ENCODE measurements at regions not wholly inside any gene's neighbourhood (a gene's known extent, or its start where the extent isn't known, plus 50 kb on each side); places are given as distances from the start of the nearest gene placed in this dataset.

GRCh38 chr6:79392094-79392493 lies 145.1 kb downstream of the LCA5 start:
- no peak for TF ChIP-seq CTCF (IDR thresholded peaks at IDR 0.05)
- TF ChIP-seq POLR2AphosphoS5 (IDR thresholded peaks at IDR 0.05) = no peak

Data from stomach (tissue), 4 donors.